ENCODE measurements at regions not wholly inside any gene's neighbourhood (a gene's known extent, or its start where the extent isn't known, plus 50 kb on each side); places are given as distances from the start of the nearest gene placed in this dataset.

- no peak for TF ChIP-seq CTCF (IDR thresholded peaks at IDR 0.05)
- TF ChIP-seq POLR2A (IDR thresholded peaks at IDR 0.05) = no peak
- DNase-seq (ENCODE audit: low spot score in 2 of 2) = no peak
- intact Hi-C loops (cut with DNase I; ENCODE audit: low total_unique reads) = no loop called here
- 33 to 56% methylated on average over 1 of the region's 1 CpG for WGBS, 2 donors
- no peak overlapping the region for H3K4me3 ChIP-seq (ENCODE audit: low read depth, poor library complexity, severe bottlenecking)
Measured at GRCh38 chr7:25923741-25924460, 228.1 kb upstream of the NFE2L3 start.

- no peak for TF ChIP-seq CTCF (IDR thresholded peaks at IDR 0.05)
- no peak for TF ChIP-seq POLR2A (IDR thresholded peaks at IDR 0.05)
- no peak for DNase-seq (ENCODE audit: low spot score in 2 of 2)
- H3K4me3 ChIP-seq (ENCODE audit: low read depth, poor library complexity, severe bottlenecking) = no peak overlapping the region
- intact Hi-C loops (cut with DNase I; ENCODE audit: low total_unique reads) = no loop called here
- WGBS, 2 donors = 53 to 66% methylated on average over 7 of the region's 7 CpGs
Measured at GRCh38 chr7:25926009-25926408, 226.0 kb upstream of the NFE2L3 start.

GRCh38 chr7:25926451-25926850 lies 225.5 kb upstream of the NFE2L3 start:
- DNase-seq (ENCODE audit: low spot score in 2 of 2) = no peak
- H3K4me3 ChIP-seq (ENCODE audit: low read depth, poor library complexity, severe bottlenecking) = no peak overlapping the region
- TF ChIP-seq CTCF (IDR thresholded peaks at IDR 0.05) (no peak), POLR2A (IDR thresholded peaks at IDR 0.05) (no peak)
- 53 to 63% methylated on average over 2 of the region's 2 CpGs for WGBS, 2 donors
- intact Hi-C loops (cut with DNase I; ENCODE audit: low total_unique reads) = no loop called here

- WGBS, 2 donors = 77 to 78% methylated on average over 7 of the region's 7 CpGs
- H3K4me3 ChIP-seq (ENCODE audit: low read depth, poor library complexity, severe bottlenecking) = no peak overlapping the region
- intact Hi-C loops (cut with DNase I; ENCODE audit: low total_unique reads) = no loop called here
- TF ChIP-seq CTCF (IDR thresholded peaks at IDR 0.05) (no peak), POLR2A (IDR thresholded peaks at IDR 0.05) (no peak)
- DNase-seq (ENCODE audit: low spot score in 2 of 2) = no peak
Measured at GRCh38 chr7:25926891-25927625, 224.9 kb upstream of the NFE2L3 start.

- no peak overlapping the region for H3K4me3 ChIP-seq (ENCODE audit: low read depth, poor library complexity, severe bottlenecking)
- 92 to 95% methylated on average over 4 of the region's 4 CpGs for WGBS, 2 donors
- DNase-seq (ENCODE audit: low spot score in 2 of 2) = no peak
- no peak for TF ChIP-seq CTCF (IDR thresholded peaks at IDR 0.05)
- TF ChIP-seq POLR2A (IDR thresholded peaks at IDR 0.05) = no peak
- intact Hi-C loops (cut with DNase I; ENCODE audit: low total_unique reads) = no loop called here
Measured at GRCh38 chr7:25927626-25927978, 224.4 kb upstream of the NFE2L3 start.
